Sigmoid colon (tissue), 6 donors: ENCODE measurements at regions not wholly inside any gene's neighbourhood (a gene's known extent, or its start where the extent isn't known, plus 50 kb on each side); places are given as distances from the start of the nearest gene placed in this dataset.
A peak's percentile ranks its signal among the peaks of the same experiment; 100 is the strongest.

Experiments
- DNase-seq: peaks from one replicate; pipeline ENCODE4 v3.0.0-alpha.2; 2019
- H3K27ac ChIP-seq, 4 donors: fragments of 200-600 bp; sonication (generic); one replicate each; pipeline ENCODE4 v1.5.1; 2016 to 2019; ENCODE audit warnings: mild to moderate bottlenecking in 1 of 4
- H3K27me3 ChIP-seq, 3 donors: fragments of 200-600 bp; sonication (generic); one replicate each; pipeline ENCODE4 v1.5.1; 2019; ENCODE audit warnings: mild to moderate bottlenecking in 1 of 3
- H3K36me3 ChIP-seq, 4 donors: fragments of 200-600 bp; sonication (generic); one replicate each; pipeline ENCODE4 v1.5.1; 2016 to 2019
- H3K4me1 ChIP-seq, 4 donors: fragments of 200-600 bp; sonication (generic); one replicate each; pipeline ENCODE4 v1.5.1; 2017 to 2019
- H3K4me3 ChIP-seq, 4 donors: fragments of 200-600 bp; sonication (generic); one replicate each; pipeline ENCODE4 v1.5.1; 2017 to 2019; ENCODE audit warnings: mild to moderate bottlenecking in 2 of 4, moderate library complexity in 1 of 4
- H3K9me3 ChIP-seq, 4 donors: fragments of 200-600 bp in 3 of 4; sonication (generic) in 3 of 4; one replicate each; pipeline versions ENCODE4 v1.5.1 to v1.6.1; 2013 to 2019
- EP300 ChIP-seq, 4 donors: sonication (generic); formaldehyde crosslinking; IDR thresholded peaks; one replicate each; pipeline ENCODE4 v1.6.1; 2017; ENCODE audit warnings: antibody characterized with exemption in 4 of 4
- POLR2A ChIP-seq, 2 donors: fragments of 450-650 bp; IDR thresholded peaks; one replicate each; pipeline ENCODE4 v1.6.1; 2016; ENCODE audit warnings: antibody characterized with exemption in 2 of 2, mild to moderate bottlenecking in 2 of 2, moderate library complexity in 2 of 2
- POLR2AphosphoS5 ChIP-seq, 4 donors: sonication (generic); formaldehyde crosslinking; IDR thresholded peaks; one replicate each; pipeline ENCODE4 v1.6.1; 2017; ENCODE audit warnings: antibody characterized with exemption in 4 of 4
- WGBS, 2 donors: extraction: QIAGEN DNeasy Blood & Tissue Kit; methylation state at CpG; one replicate each; pipeline ENCODE4 v1.1.7; 2013; 5-methylcytosine and 5-hydroxymethylcytosine counted together
- intact Hi-C: fragments of 100-400 bp; cut with DNase I; formaldehyde crosslinking; loops from one replicate; pipeline ENCODE4 v1.15.1; 2023
- TF ChIP-seq, protein P1 (sequence below), 4 experiments: fragments of 450-650 bp in 3 of 4; fragments of 200-600 bp in 1 of 4; IDR thresholded peaks; one replicate each; pipeline ENCODE4 v1.5.1; 2016 to 2019; ENCODE audit warnings: antibody characterized with exemption in 4 of 4, mild to moderate bottlenecking in 3 of 4, moderate library complexity in 2 of 4
- donor health status: healthy with polysubstance abuse.
- donor health status: healthy.

DNA sequence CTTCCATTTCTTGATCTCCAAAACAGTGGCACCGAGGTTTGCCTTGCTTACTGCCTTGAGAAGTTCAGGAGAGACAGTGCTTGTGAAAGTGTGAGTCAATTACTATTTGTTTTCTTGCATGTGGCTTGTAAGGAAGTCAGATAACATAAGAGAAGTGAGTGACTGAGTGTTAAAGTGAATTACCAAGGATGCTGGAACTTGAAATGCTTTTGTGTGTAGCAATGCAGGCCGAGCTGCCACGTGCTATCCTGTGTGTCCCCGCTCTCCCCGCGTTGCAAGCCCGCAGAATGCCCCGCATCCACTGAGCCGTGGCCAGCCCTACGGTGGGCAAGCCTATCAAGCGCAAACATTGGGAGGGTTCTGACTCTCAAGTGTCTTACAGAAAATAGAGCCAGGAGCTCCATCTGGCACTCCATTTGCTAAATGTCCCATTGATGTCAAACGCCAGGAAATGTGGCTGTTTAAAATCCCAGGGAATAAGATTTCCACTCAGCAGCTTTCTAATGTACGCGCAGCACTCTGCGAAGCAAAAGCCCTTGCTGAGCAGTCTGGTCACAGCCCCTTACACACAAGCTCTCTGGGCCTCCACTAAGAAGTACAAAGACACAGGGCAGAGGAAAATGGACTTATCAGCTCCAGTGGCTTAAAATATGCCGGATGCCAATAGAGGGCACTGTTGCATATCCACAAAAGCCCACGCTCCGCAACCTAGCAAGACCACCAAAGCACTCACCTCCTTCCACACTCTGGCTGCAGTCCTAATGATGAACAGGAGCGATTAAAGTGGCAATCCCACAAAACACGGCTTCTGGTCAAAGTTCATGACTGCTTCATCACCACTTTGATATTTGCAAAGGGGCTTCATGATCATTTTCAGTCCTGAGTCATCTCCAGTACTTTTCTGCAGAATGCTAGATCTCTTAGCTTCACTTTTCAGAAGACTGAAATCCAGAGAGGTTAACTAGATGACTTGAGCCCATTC lies 158.0 kb upstream of the ITGB1 start:
- 86% methylated on average over 20 of the region's 20 CpGs for WGBS, 2 donors
- Histone ChIP-seq H3K9me3 (no peaks in the 10 kb centered on the region), H3K4me1 (no peaks in the 10 kb centered on the region), H3K27ac (no peak overlapping the region), H3K36me3 (no peaks in the 10 kb centered on the region), H3K27me3 (no peaks in the 10 kb centered on the region), H3K4me3 (no peak overlapping the region)
- intact Hi-C loops: no loop called here
- TF ChIP-seq EP300 (IDR thresholded peaks at IDR 0.05) (no peak), POLR2AphosphoS5 (IDR thresholded peaks at IDR 0.05) (no peak), POLR2A (IDR thresholded peaks at IDR 0.05) (no peak)
- TF ChIP-seq, protein P1, sequence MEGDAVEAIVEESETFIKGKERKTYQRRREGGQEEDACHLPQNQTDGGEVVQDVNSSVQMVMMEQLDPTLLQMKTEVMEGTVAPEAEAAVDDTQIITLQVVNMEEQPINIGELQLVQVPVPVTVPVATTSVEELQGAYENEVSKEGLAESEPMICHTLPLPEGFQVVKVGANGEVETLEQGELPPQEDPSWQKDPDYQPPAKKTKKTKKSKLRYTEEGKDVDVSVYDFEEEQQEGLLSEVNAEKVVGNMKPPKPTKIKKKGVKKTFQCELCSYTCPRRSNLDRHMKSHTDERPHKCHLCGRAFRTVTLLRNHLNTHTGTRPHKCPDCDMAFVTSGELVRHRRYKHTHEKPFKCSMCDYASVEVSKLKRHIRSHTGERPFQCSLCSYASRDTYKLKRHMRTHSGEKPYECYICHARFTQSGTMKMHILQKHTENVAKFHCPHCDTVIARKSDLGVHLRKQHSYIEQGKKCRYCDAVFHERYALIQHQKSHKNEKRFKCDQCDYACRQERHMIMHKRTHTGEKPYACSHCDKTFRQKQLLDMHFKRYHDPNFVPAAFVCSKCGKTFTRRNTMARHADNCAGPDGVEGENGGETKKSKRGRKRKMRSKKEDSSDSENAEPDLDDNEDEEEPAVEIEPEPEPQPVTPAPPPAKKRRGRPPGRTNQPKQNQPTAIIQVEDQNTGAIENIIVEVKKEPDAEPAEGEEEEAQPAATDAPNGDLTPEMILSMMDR (IDR thresholded peaks at IDR 0.05): peak in 2 of 4 experiments; percentile 29 to 47
- no peak for DNase-seq

DNA sequence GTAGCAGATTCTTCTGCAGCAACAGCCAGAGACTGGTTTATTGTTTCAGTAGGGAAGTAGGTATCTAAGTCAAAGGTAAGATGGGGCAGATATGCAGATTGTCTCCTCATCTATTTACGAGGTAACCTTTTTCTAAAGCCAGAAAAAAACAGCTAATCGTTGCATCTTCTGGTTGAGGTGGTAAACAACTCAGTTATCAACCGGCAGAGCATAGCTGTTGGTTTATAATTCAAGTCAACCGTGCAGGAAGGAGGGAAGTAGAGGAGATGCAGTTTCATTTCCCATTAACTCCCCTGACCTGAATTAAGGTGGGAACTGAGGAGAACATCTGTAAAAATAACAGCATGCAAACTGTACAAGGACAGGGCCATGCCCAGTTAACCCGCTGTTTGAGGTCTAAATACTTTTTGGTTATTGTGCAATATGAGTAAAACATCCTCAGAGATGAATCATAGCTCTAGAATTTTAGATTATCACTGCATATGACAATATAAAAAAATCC lies 156.5 kb upstream of the ITGB1 start:
- Histone ChIP-seq H3K4me3 (no peak overlapping the region), H3K9me3 (no peaks in the 10 kb centered on the region), H3K4me1 (no peaks in the 10 kb centered on the region), H3K27me3 (no peaks in the 10 kb centered on the region), H3K36me3 (no peaks in the 10 kb centered on the region), H3K27ac (no peak overlapping the region)
- TF ChIP-seq, protein P1 (IDR thresholded peaks at IDR 0.05): no peak
- TF ChIP-seq POLR2AphosphoS5 (IDR thresholded peaks at IDR 0.05) (no peak), POLR2A (IDR thresholded peaks at IDR 0.05) (no peak), EP300 (IDR thresholded peaks at IDR 0.05) (no peak)
- 48 to 69% methylated on average over 5 of the region's 5 CpGs for WGBS, 2 donors
- DNase-seq: no peak
- intact Hi-C loops: no loop called here

DNA sequence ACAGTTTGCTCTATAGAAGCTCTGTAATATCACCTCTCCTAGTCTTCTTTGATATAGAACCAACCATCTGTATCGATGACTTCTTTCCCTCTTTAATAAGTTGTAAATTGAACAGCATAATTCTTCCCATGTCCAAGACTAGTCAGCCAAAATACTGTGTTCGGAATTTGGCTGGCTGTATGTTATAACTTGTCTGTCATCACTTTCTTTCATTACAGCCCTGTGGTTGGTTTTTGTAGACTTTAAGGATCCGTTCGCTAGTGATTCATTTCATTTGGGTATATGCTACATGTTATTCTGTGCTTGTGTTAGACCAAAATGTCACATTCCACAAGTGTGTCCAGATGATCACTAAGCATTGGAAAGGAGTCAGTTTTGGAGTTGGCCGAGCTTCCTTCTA lies 155.4 kb upstream of the ITGB1 start:
- no peak overlapping the region for H3K27ac ChIP-seq
- 89 to 95% methylated on average over 5 of the region's 5 CpGs for WGBS, 2 donors
- H3K4me1 ChIP-seq: no peaks in the 10 kb centered on the region
- H3K4me3 ChIP-seq: no peak overlapping the region
- no peaks in the 10 kb centered on the region for H3K27me3 ChIP-seq
- intact Hi-C loops: no loop called here
- no peak for TF ChIP-seq EP300 (IDR thresholded peaks at IDR 0.05)
- TF ChIP-seq POLR2A (IDR thresholded peaks at IDR 0.05): no peak
- TF ChIP-seq POLR2AphosphoS5 (IDR thresholded peaks at IDR 0.05): no peak
- TF ChIP-seq, protein P1 (IDR thresholded peaks at IDR 0.05): no peak
- no peak for DNase-seq
- H3K36me3 ChIP-seq: no peaks in the 10 kb centered on the region
- H3K9me3 ChIP-seq: no peaks in the 10 kb centered on the region

DNA sequence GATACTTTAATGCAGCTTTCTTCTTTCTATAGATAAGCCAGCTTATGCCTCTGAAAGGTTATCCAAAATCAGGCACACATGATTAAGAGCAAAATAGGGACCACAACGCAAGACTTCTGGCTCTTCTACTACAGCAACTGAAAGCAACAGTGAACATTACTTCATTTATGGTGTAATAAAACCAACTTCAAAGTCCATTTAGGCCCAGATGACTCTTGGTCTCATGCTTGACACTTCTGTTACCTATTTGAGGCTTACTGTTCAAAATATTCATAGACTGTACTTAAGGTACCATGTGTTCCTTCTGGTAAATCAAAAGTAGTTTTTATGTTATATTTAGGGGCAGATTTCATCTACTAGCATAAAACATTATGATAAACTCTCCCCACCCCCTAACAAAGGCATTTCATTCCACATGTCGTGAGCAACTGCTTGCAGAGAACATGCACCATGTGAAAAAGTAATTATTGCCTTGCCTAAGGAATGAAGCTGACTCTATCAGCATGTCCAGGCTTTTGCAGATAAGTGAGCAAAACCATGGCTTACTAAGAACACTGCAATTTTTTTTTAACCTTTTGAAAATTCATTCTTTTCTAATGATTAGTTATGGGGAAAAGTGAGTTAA lies 154.9 kb upstream of the ITGB1 start:
- intact Hi-C loops: no loop called here
- Histone ChIP-seq H3K4me3 (no peak overlapping the region), H3K27ac (no peak overlapping the region), H3K27me3 (no peaks in the 10 kb centered on the region), H3K9me3 (no peaks in the 10 kb centered on the region), H3K4me1 (no peaks in the 10 kb centered on the region), H3K36me3 (no peaks in the 10 kb centered on the region)
- no peak for DNase-seq
- WGBS, 2 donors: 44 to 74% methylated on average over 2 of the region's 2 CpGs
- TF ChIP-seq POLR2AphosphoS5 (IDR thresholded peaks at IDR 0.05) (no peak), EP300 (IDR thresholded peaks at IDR 0.05) (no peak), POLR2A (IDR thresholded peaks at IDR 0.05) (no peak)
- TF ChIP-seq, protein P1 (IDR thresholded peaks at IDR 0.05): no peak
